ENCODE measurements at regions not wholly inside any gene's neighbourhood (a gene's known extent, or its start where the extent isn't known, plus 50 kb on each side); places are given as distances from the start of the nearest gene placed in this dataset.

DNA sequence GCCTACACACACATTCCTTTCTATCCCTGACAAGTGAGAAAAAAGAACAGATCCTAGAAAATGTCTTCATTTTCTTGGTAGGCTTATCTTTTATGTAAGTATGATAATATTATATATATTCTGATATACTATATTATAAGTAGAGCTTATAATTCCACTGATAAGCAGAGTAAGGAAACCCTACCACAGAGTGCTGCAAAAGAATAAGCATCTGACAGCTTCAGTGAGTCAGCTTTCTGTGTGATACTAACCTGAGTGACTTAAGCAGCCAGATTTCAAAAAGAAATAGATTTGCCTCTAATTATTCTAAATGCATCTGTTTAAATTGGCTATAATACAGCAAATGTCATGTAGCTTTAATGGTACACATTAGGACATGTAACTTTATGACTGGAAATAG is 656.0 kb downstream of the MCTP2 start:
- Mint-ChIP-seq H3K4me1 (ENCODE audit: insufficient read depth, unreplicated experiment) (no peaks in the 10 kb centered on the region), H3K9me3 (ENCODE audit: unreplicated experiment) (peaks cover 16% of the 10 kb centered on the region), H3K4me3 (ENCODE audit: unreplicated experiment) (no peak overlapping the region), H3K27me3 (ENCODE audit: insufficient read depth, unreplicated experiment) (no peaks in the 10 kb centered on the region), H3K27ac (ENCODE audit: low read depth, unreplicated experiment) (no peak overlapping the region), H3K36me3 (ENCODE audit: insufficient read depth, unreplicated experiment) (peaks cover 4% of the 10 kb centered on the region)
- intact Hi-C loops (cut with micrococcal nuclease), result no loop called here
- POLR2A ChIA-PET, result no interaction called here
- no TSS peak for BruUV-seq (replicated peaks)
- no peak for DNase-seq (ENCODE audit: unreplicated experiment)
- TF ChIP-seq, protein P1, sequence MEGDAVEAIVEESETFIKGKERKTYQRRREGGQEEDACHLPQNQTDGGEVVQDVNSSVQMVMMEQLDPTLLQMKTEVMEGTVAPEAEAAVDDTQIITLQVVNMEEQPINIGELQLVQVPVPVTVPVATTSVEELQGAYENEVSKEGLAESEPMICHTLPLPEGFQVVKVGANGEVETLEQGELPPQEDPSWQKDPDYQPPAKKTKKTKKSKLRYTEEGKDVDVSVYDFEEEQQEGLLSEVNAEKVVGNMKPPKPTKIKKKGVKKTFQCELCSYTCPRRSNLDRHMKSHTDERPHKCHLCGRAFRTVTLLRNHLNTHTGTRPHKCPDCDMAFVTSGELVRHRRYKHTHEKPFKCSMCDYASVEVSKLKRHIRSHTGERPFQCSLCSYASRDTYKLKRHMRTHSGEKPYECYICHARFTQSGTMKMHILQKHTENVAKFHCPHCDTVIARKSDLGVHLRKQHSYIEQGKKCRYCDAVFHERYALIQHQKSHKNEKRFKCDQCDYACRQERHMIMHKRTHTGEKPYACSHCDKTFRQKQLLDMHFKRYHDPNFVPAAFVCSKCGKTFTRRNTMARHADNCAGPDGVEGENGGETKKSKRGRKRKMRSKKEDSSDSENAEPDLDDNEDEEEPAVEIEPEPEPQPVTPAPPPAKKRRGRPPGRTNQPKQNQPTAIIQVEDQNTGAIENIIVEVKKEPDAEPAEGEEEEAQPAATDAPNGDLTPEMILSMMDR (IDR thresholded peaks at IDR 0.05; ENCODE audit: unreplicated experiment), result no peak
- CTCF ChIA-PET, result interaction anchor here (0.7 kb wide), 1 partner anchor 137 kb away, joined by 3 read pairs; no protein-coding TSS in a partner anchor

DNA sequence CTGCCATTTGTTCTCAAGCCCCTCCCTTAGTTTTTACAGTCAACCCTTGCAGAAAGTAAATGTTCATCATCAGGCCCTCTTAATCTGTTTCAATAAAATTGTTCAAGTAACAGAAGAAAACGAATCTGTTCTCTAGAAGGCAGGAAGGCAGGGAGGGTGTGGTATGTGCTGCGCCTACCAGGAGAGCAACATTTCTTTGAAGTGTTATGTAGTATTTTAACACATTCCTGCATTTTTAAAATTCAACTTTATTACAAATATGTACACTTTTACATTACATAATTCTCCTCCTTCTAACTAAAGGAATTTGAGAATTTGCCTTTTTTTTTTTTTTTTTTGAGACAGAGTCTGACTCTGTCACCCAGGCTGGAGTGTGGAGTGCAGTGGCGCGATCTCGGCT is 657.8 kb downstream of the MCTP2 start:
- POLR2A ChIA-PET, result no interaction called here
- no peak overlapping the region for H3K4me3 Mint-ChIP-seq (ENCODE audit: unreplicated experiment)
- H3K36me3 Mint-ChIP-seq (ENCODE audit: insufficient read depth, unreplicated experiment), result no peaks in the 10 kb centered on the region
- TF ChIP-seq, protein P1 (IDR thresholded peaks at IDR 0.05; ENCODE audit: unreplicated experiment), result no peak
- no peaks in the 10 kb centered on the region for H3K4me1 Mint-ChIP-seq (ENCODE audit: insufficient read depth, unreplicated experiment)
- H3K9me3 Mint-ChIP-seq (ENCODE audit: unreplicated experiment), result peaks cover 7% of the 10 kb centered on the region
- intact Hi-C loops (cut with micrococcal nuclease), result no loop called here
- DNase-seq (ENCODE audit: unreplicated experiment), result no peak
- no peaks in the 10 kb centered on the region for H3K27me3 Mint-ChIP-seq (ENCODE audit: insufficient read depth, unreplicated experiment)
- CTCF ChIA-PET, result no interaction called here
- H3K27ac Mint-ChIP-seq (ENCODE audit: low read depth, unreplicated experiment), result no peak overlapping the region
- no TSS peak for BruUV-seq (replicated peaks)

DNA sequence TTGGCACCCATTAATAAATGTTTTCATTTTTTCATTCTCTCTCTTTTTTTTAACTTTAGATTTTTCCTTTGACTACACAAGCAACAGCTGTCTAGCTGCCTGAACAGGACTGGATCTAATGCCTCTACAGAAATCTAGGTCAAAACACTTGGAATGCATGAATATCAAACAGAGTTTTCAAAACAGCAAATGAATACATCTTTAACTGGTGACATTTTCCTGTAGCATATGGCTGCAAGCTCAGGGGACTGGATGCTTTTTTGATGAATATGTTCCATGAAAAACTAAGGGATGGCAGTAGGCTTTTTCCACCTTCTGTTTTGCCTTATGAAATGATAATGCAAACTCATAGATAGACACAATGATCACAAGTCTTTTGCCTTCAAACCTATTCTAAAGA is 661.7 kb downstream of the MCTP2 start:
- Mint-ChIP-seq H3K36me3 (ENCODE audit: insufficient read depth, unreplicated experiment) (no peaks in the 10 kb centered on the region), H3K27me3 (ENCODE audit: insufficient read depth, unreplicated experiment) (no peaks in the 10 kb centered on the region), H3K4me3 (ENCODE audit: unreplicated experiment) (no peak overlapping the region), H3K4me1 (ENCODE audit: insufficient read depth, unreplicated experiment) (no peaks in the 10 kb centered on the region), H3K27ac (ENCODE audit: low read depth, unreplicated experiment) (no peak overlapping the region), H3K9me3 (ENCODE audit: unreplicated experiment) (no peaks in the 10 kb centered on the region)
- no TSS peak for BruUV-seq (replicated peaks)
- TF ChIP-seq, protein P1 (IDR thresholded peaks at IDR 0.05; ENCODE audit: unreplicated experiment), result no peak
- ChIA-PET POLR2A (interaction anchor here (0.6 kb wide), 1 partner anchor 31 kb away, joined by 3 read pairs; no protein-coding TSS in a partner anchor), CTCF (no interaction called here)
- no peak for DNase-seq (ENCODE audit: unreplicated experiment)
- intact Hi-C loops (cut with micrococcal nuclease), result no loop called here

DNA sequence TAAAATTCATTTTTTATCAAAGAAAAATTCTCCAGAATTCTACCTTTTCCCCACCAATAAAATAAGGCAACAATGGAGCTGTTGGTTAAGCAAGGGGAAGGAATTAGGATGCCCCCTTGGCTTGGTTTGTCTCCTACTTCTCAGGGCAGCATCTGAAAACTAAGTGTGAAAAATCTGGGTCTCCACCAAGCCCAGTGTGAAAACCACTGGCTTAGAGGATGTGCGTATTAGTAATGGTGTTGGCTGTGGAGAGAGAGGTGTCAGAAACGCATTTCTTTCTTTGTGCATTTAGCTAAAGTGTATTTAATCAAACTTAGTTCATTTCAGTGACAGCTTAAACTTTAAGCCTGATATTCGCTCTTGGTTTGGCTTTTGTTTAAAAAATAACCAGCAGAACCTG is 662.7 kb downstream of the MCTP2 start:
- no peak overlapping the region for H3K4me3 Mint-ChIP-seq (ENCODE audit: unreplicated experiment)
- no TSS peak for BruUV-seq (replicated peaks)
- H3K9me3 Mint-ChIP-seq (ENCODE audit: unreplicated experiment), result no peaks in the 10 kb centered on the region
- H3K4me1 Mint-ChIP-seq (ENCODE audit: insufficient read depth, unreplicated experiment), result no peaks in the 10 kb centered on the region
- TF ChIP-seq, protein P1 (IDR thresholded peaks at IDR 0.05; ENCODE audit: unreplicated experiment), result no peak
- ChIA-PET POLR2A (interaction anchor here (0.7 kb wide), 1 partner anchor 11 kb away, joined by 4 read pairs; no protein-coding TSS in a partner anchor), CTCF (no interaction called here)
- intact Hi-C loops (cut with micrococcal nuclease), result no loop called here
- no peak overlapping the region for H3K27ac Mint-ChIP-seq (ENCODE audit: low read depth, unreplicated experiment)
- no peak for DNase-seq (ENCODE audit: unreplicated experiment)
- H3K27me3 Mint-ChIP-seq (ENCODE audit: insufficient read depth, unreplicated experiment), result no peaks in the 10 kb centered on the region
- no peaks in the 10 kb centered on the region for H3K36me3 Mint-ChIP-seq (ENCODE audit: insufficient read depth, unreplicated experiment)

Data from MCF 10A (cell line).